Prostate gland (tissue), 2 donors: ENCODE measurements at regions not wholly inside any gene's neighbourhood (a gene's known extent, or its start where the extent isn't known, plus 50 kb on each side); places are given as distances from the start of the nearest gene placed in this dataset.

Source experiments
- DNase-seq: peaks from one replicate; pipeline ENCODE4 v3.0.0-alpha.2; 2019; ENCODE audit warnings: low spot score
- H3K27ac ChIP-seq, 2 donors: fragments of 200-600 bp; sonication (generic); 2 replicates each; pipeline ENCODE4 v1.5.1; 2017 to 2019
- H3K27me3 ChIP-seq: fragments of 200-600 bp; sonication (generic); replicated peaks from 2 replicates; pipeline ENCODE4 v1.5.1; 2019; ENCODE audit not compliant: insufficient read depth
- H3K36me3 ChIP-seq, 2 donors: fragments of 200-600 bp; sonication (generic); 1 replicate in 1 of 2; 2 replicates in 1 of 2; pipeline versions ENCODE4 v1.5.1 to v1.8.1; 2017 to 2019
- H3K4me1 ChIP-seq: fragments of 200-600 bp; sonication (generic); replicated peaks from 2 replicates; pipeline ENCODE4 v1.5.1; 2019
- H3K4me3 ChIP-seq, 2 donors: fragments of 200-600 bp; sonication (generic); 2 replicates each; pipeline ENCODE4 v1.5.1; 2017 to 2019
- H3K9me3 ChIP-seq: fragments of 200-600 bp; sonication (generic); 2 replicates; pipeline ENCODE4 v1.5.1; 2017
- CTCF ChIP-seq, 4 experiments: fragments of 200-600 bp in 2 of 4; fragments of 450-650 bp in 2 of 4; sonication (generic) in 2 of 4; IDR thresholded peaks; 1 replicate in 3 of 4; 2 replicates in 1 of 4; pipeline ENCODE4 v1.5.1; 2016 to 2019; ENCODE audit warnings: antibody characterized with exemption in 4 of 4, mild to moderate bottlenecking in 2 of 4, moderate library complexity in 2 of 4
- POLR2A ChIP-seq: fragments of 450-650 bp; IDR thresholded peaks from one replicate; pipeline ENCODE4 v1.6.1; 2016; ENCODE audit warnings: antibody characterized with exemption, mild to moderate bottlenecking
- POLR2AphosphoS5 ChIP-seq: sonication (generic); formaldehyde crosslinking; IDR thresholded peaks from one replicate; pipeline ENCODE4 v1.6.1; 2017; ENCODE audit warnings: antibody characterized with exemption
- WGBS: methylation state at CpG from one replicate; pipeline ENCODE4 v1.1.5; 2018; 5-methylcytosine and 5-hydroxymethylcytosine counted together
- intact Hi-C: fragments of 100-400 bp; cut with DNase I; formaldehyde crosslinking; loops from one replicate; pipeline ENCODE4 v1.14.2; 2022

- H3K9me3 ChIP-seq: no peaks in the 10 kb centered on the region
- WGBS: 86% methylated on average over 13 of the region's 13 CpGs
- H3K36me3 ChIP-seq: no peaks in the 10 kb centered on the region
- H3K27ac ChIP-seq: no peak overlapping the region
- intact Hi-C loops: no loop called here
- no peaks in the 10 kb centered on the region for H3K4me1 ChIP-seq
- DNase-seq: no peak
- TF ChIP-seq POLR2AphosphoS5 (no peak), POLR2A (no peak), CTCF (IDR thresholded peaks at IDR 0.05) (no peak)
- H3K27me3 ChIP-seq: no peaks in the 10 kb centered on the region
- H3K4me3 ChIP-seq: no peak overlapping the region
These were observed 145.2 kb downstream of the WSCD1 start for GRCh38 chr17:6215071-6216035.

GRCh38 chr17:6213859-6214258, 143.7 kb downstream of the WSCD1 start:
- Histone ChIP-seq H3K27ac (no peak overlapping the region), H3K4me1 (no peaks in the 10 kb centered on the region), H3K9me3 (no peaks in the 10 kb centered on the region), H3K36me3 (no peaks in the 10 kb centered on the region), H3K4me3 (no peak overlapping the region), H3K27me3 (no peaks in the 10 kb centered on the region)
- TF ChIP-seq POLR2AphosphoS5 (no peak), POLR2A (no peak), CTCF (IDR thresholded peaks at IDR 0.05) (no peak)
- intact Hi-C loops: no loop called here
- no peak for DNase-seq
- 91% methylated on average over 4 of the region's 4 CpGs for WGBS

- TF ChIP-seq POLR2A (no peak), POLR2AphosphoS5 (no peak), CTCF (IDR thresholded peaks at IDR 0.05) (no peak)
- H3K27ac ChIP-seq: no peak overlapping the region
- no peak for DNase-seq
- WGBS: 74% methylated on average over 5 of the region's 5 CpGs
- no peaks in the 10 kb centered on the region for H3K4me1 ChIP-seq
- H3K4me3 ChIP-seq: no peak overlapping the region
- H3K27me3 ChIP-seq: no peaks in the 10 kb centered on the region
- intact Hi-C loops: no loop called here
- no peaks in the 10 kb centered on the region for H3K9me3 ChIP-seq
- H3K36me3 ChIP-seq: no peaks in the 10 kb centered on the region
These were observed 142.6 kb downstream of the WSCD1 start for GRCh38 chr17:6212766-6213165.

GRCh38 chr17:6209829-6210228, 139.7 kb downstream of the WSCD1 start:
- H3K36me3 ChIP-seq: no peaks in the 10 kb centered on the region
- intact Hi-C loops: no loop called here
- H3K27me3 ChIP-seq: no peaks in the 10 kb centered on the region
- no peaks in the 10 kb centered on the region for H3K4me1 ChIP-seq
- WGBS: 75% methylated on average over 5 of the region's 5 CpGs
- H3K27ac ChIP-seq: no peak overlapping the region
- TF ChIP-seq CTCF (IDR thresholded peaks at IDR 0.05) (no peak), POLR2AphosphoS5 (no peak), POLR2A (no peak)
- H3K4me3 ChIP-seq: no peak overlapping the region
- no peaks in the 10 kb centered on the region for H3K9me3 ChIP-seq
- DNase-seq: no peak
